Parathyroid adenoma (tissue), 2 donors: ENCODE measurements at regions not wholly inside any gene's neighbourhood (a gene's known extent, or its start where the extent isn't known, plus 50 kb on each side); places are given as distances from the start of the nearest gene placed in this dataset.

Source experiments
- H2AFZ ChIP-seq: fragments of 300-600 bp; sonication (generic); one replicate; pipeline ENCODE4 v1.7.0; 2017; ENCODE audit warnings: antibody characterized with exemption, mild to moderate bottlenecking
- H3K27ac ChIP-seq: fragments of 300-600 bp; sonication (generic); one replicate; pipeline ENCODE4 v1.7.0; 2017
- H3K27me3 ChIP-seq: fragments of 300-600 bp; sonication (generic); one replicate; pipeline ENCODE4 v1.7.0; 2017; ENCODE audit warnings: low read length; ENCODE audit not compliant: control insufficient read depth, insufficient read depth
- H3K36me3 ChIP-seq: fragments of 300-600 bp; sonication (generic); one replicate; pipeline ENCODE4 v1.7.0; 2017; ENCODE audit warnings: low read length; ENCODE audit not compliant: control insufficient read depth, insufficient read depth
- H3K4me1 ChIP-seq: fragments of 300-600 bp; sonication (generic); one replicate; pipeline ENCODE4 v1.7.0; 2017; ENCODE audit warnings: control low read depth
- H3K4me2 ChIP-seq: fragments of 300-600 bp; sonication (generic); one replicate; pipeline ENCODE4 v1.7.0; 2017; ENCODE audit warnings: low read length
- H3K4me3 ChIP-seq: fragments of 300-600 bp; sonication (generic); one replicate; pipeline ENCODE4 v1.7.0; 2017; ENCODE audit warnings: low read depth, low read length
- H3K79me2 ChIP-seq: fragments of 300-600 bp; sonication (generic); one replicate; pipeline ENCODE4 v1.7.0; 2017; ENCODE audit warnings: control low read depth
- H3K9ac ChIP-seq: fragments of 300-600 bp; sonication (generic); one replicate; pipeline ENCODE4 v1.7.0; 2017; ENCODE audit warnings: mild to moderate bottlenecking
- H3K9me3 ChIP-seq: fragments of 300-600 bp; sonication (generic); one replicate; pipeline ENCODE4 v1.7.0; 2017; ENCODE audit warnings: low read length; ENCODE audit not compliant: control insufficient read depth
- CTCF ChIP-seq: fragments of 300-600 bp; sonication (generic); IDR thresholded peaks from one replicate; pipeline ENCODE4 v1.7.0; 2017; ENCODE audit warnings: antibody characterized with exemption, mild to moderate bottlenecking
- donor health status: primary hyperparathyroidism.

GRCh38 chr18:10296491-10296890 lies 157.9 kb upstream of the APCDD1 start:
- TF ChIP-seq CTCF, result no peak
- Histone ChIP-seq H3K4me1 (no peaks in the 10 kb centered on the region), H3K27ac (no peak overlapping the region), H3K27me3 (no peaks in the 10 kb centered on the region), H3K79me2 (no peaks in the 10 kb centered on the region), H3K9ac (no peak overlapping the region), H3K4me2 (no peak overlapping the region), H3K9me3 (no peaks in the 10 kb centered on the region), H3K36me3 (no peaks in the 10 kb centered on the region), H3K4me3 (no peak overlapping the region), H2AFZ (no peak overlapping the region)

GRCh38 chr18:10297086-10297485 lies 157.3 kb upstream of the APCDD1 start:
- Histone ChIP-seq H3K4me2 (no peak overlapping the region), H3K4me3 (no peak overlapping the region), H3K27me3 (no peaks in the 10 kb centered on the region), H2AFZ (no peak overlapping the region), H3K4me1 (no peaks in the 10 kb centered on the region), H3K27ac (no peak overlapping the region), H3K79me2 (no peaks in the 10 kb centered on the region), H3K36me3 (no peaks in the 10 kb centered on the region), H3K9me3 (no peaks in the 10 kb centered on the region), H3K9ac (no peak overlapping the region)
- TF ChIP-seq CTCF, result no peak

DNA sequence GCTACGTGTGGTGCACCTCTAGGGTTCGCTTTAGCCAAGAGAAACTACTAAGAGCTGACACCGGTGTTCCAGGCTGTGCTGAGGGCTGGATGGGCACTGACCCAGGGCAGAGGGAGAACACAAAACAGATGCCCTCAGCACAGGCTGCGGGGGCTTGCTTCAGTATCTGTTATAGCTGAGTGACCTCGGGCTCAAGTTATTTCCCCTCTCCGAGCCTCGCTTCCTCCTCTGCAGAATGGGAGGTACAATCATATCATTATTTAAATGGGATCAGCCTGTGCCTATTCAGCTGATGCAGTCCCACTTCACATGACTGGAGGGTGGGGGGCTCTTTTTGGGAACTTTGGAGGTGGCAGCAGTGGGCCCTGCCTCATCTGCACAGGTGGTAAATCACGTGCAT lies 156.1 kb upstream of the APCDD1 start:
- Histone ChIP-seq H3K27me3 (no peaks in the 10 kb centered on the region), H3K4me3 (no peak overlapping the region), H3K4me2 (no peak overlapping the region), H2AFZ (no peak overlapping the region), H3K27ac (no peak overlapping the region), H3K9me3 (no peaks in the 10 kb centered on the region), H3K9ac (no peak overlapping the region), H3K4me1 (no peaks in the 10 kb centered on the region), H3K79me2 (no peaks in the 10 kb centered on the region), H3K36me3 (no peaks in the 10 kb centered on the region)
- no peak for TF ChIP-seq CTCF

GRCh38 chr18:10299643-10300042 lies 154.8 kb upstream of the APCDD1 start:
- no peaks in the 10 kb centered on the region for H3K4me1 ChIP-seq
- H3K9me3 ChIP-seq, result no peaks in the 10 kb centered on the region
- no peak overlapping the region for H3K27ac ChIP-seq
- H3K4me2 ChIP-seq, result no peak overlapping the region
- H3K36me3 ChIP-seq, result no peaks in the 10 kb centered on the region
- H3K9ac ChIP-seq, result no peak overlapping the region
- H3K79me2 ChIP-seq, result no peaks in the 10 kb centered on the region
- no peaks in the 10 kb centered on the region for H3K27me3 ChIP-seq
- no peak for TF ChIP-seq CTCF
- H3K4me3 ChIP-seq, result no peak overlapping the region
- no peak overlapping the region for H2AFZ ChIP-seq

- Histone ChIP-seq H3K27ac (no peak overlapping the region), H3K9me3 (no peaks in the 10 kb centered on the region)
- no peak for TF ChIP-seq CTCF
Measured at GRCh38 chr18:10300739-10301138, 153.7 kb upstream of the APCDD1 start.

More at GRCh38 chr18:10300739-10301138, 153.7 kb upstream of the APCDD1 start:
- Histone ChIP-seq H3K4me1 (no peaks in the 10 kb centered on the region), H3K27me3 (no peaks in the 10 kb centered on the region), H2AFZ (no peak overlapping the region), H3K4me2 (no peak overlapping the region), H3K36me3 (no peaks in the 10 kb centered on the region), H3K79me2 (no peaks in the 10 kb centered on the region), H3K9ac (no peak overlapping the region), H3K4me3 (no peak overlapping the region)
